ENCODE measurements at regions not wholly inside any gene's neighbourhood (a gene's known extent, or its start where the extent isn't known, plus 50 kb on each side); places are given as distances from the start of the nearest gene placed in this dataset.

DNA sequence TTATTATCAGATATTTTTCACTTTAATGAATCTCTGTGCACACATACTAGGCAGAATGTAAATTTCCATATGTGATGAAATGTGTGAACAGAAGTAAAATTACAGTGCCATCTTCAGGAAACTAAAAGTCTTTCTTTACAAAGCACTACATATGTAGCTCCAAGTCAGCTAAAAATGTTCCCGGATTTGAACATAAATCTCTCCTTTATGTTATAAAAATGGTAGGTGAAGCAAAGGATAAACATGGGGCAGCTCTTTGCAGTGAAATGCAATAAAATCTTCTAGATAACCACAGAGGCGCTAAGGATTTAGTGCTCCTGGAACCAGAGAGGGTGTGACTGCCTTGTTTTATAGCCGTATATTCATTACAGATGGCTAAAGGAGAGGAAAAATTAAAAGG is 104.9 kb upstream of the C7orf33 start:
- TF ChIP-seq CTCF (IDR thresholded peaks at IDR 0.05; ENCODE audit: insufficient read depth in 1 of 2, low read depth in 1 of 2, low read length in 1 of 2, severe bottlenecking in 1 of 2, unreplicated experiment in 1 of 2): no peak
- DNase-seq: no peak

GRCh38 chr7:148486937-148487336 is 103.6 kb upstream of the C7orf33 start:
- no peak for TF ChIP-seq CTCF (IDR thresholded peaks at IDR 0.05; ENCODE audit: insufficient read depth in 1 of 2, low read depth in 1 of 2, low read length in 1 of 2, severe bottlenecking in 1 of 2, unreplicated experiment in 1 of 2)
- BruUV-seq (replicated peaks): no TSS peak
- Histone ChIP-seq H3K9me3 (no peaks in the 10 kb centered on the region), H3K27me3 (replicated peaks; ENCODE audit: control insufficient read depth, insufficient read depth, low read length) (no peaks in the 10 kb centered on the region), H3K36me3 (ENCODE audit: control insufficient read depth, insufficient read depth, low read length) (no peaks in the 10 kb centered on the region), H3K4me1 (peaks cover 14% of the 10 kb centered on the region), H3K4me3 (ENCODE audit: low read depth, low read length) (no peak overlapping the region)
- no peak for DNase-seq
- Mint-ChIP-seq H3K4me1 (ENCODE audit: low read depth, unreplicated experiment) (peaks cover 11% of the 10 kb centered on the region), H3K27ac (ENCODE audit: unreplicated experiment) (no peak overlapping the region), H3K27me3 (ENCODE audit: insufficient read depth, unreplicated experiment) (no peaks in the 10 kb centered on the region), H3K36me3 (ENCODE audit: insufficient read depth, unreplicated experiment) (peaks cover 4% of the 10 kb centered on the region), H3K4me3 (ENCODE audit: unreplicated experiment) (no peak overlapping the region), H3K9me3 (ENCODE audit: unreplicated experiment) (no peaks in the 10 kb centered on the region)
- ChIA-PET CTCF (interaction anchor here (1.8 kb wide), 1 partner anchor 222 kb away, joined by 20 read pairs; no protein-coding TSS in a partner anchor), POLR2A (no interaction called here)
- intact Hi-C loops (cut with micrococcal nuclease; ENCODE audit: unreplicated experiment): no loop called here

More for the DNA sequence above, 104.9 kb upstream of the C7orf33 start:
- no peaks in the 10 kb centered on the region for H3K9me3 Mint-ChIP-seq (ENCODE audit: unreplicated experiment)
- no peak overlapping the region for H3K27ac Mint-ChIP-seq (ENCODE audit: unreplicated experiment)
- ChIA-PET POLR2A (no interaction called here), CTCF (interaction anchor here (0.6 to 1.8 kb wide), 6 partner anchors 57 to 1831 kb away, joined by 3 to 20 read pairs (median 4); no protein-coding TSS in a partner anchor)
- no peaks in the 10 kb centered on the region for H3K9me3 ChIP-seq
- BruUV-seq (replicated peaks): no TSS peak
- H3K4me3 Mint-ChIP-seq (ENCODE audit: unreplicated experiment): no peak overlapping the region
- H3K4me1 ChIP-seq: peaks cover 14% of the 10 kb centered on the region
- no peaks in the 10 kb centered on the region for H3K27me3 Mint-ChIP-seq (ENCODE audit: insufficient read depth, unreplicated experiment)
- intact Hi-C loops (cut with micrococcal nuclease; ENCODE audit: unreplicated experiment): loop anchor here (1.0 kb wide), 4 partner anchors 95 to 220 kb away; no protein-coding TSS in a partner anchor
- H3K36me3 ChIP-seq (ENCODE audit: control insufficient read depth, insufficient read depth, low read length): no peaks in the 10 kb centered on the region
- H3K4me1 Mint-ChIP-seq (ENCODE audit: low read depth, unreplicated experiment): peaks cover 22% of the 10 kb centered on the region
- H3K36me3 Mint-ChIP-seq (ENCODE audit: insufficient read depth, unreplicated experiment): no peaks in the 10 kb centered on the region
- no peaks in the 10 kb centered on the region for H3K27me3 ChIP-seq (replicated peaks; ENCODE audit: control insufficient read depth, insufficient read depth, low read length)
- H3K4me3 ChIP-seq (ENCODE audit: low read depth, low read length): no peak overlapping the region

DNA sequence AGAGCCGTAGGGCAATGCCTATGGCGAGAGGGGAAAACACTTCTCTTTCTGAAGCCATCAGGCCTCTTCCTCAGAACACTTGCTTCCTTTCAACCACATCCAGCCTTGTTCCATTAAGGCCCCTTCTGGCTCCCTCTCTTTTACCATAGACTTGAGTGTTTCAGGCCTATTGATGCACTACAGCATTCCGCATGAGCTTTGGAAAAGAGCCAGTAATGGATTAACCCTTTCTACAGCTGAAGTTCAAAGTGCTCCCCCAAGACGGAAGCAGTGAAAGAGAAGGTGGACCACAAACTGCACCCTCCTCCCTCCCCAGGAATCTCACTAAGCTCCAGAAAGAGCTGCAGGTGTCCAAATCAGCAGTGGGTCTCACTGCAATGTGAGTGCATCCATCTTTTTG is 102.7 kb upstream of the C7orf33 start:
- Histone ChIP-seq H3K4me3 (ENCODE audit: low read depth, low read length) (no peak overlapping the region), H3K4me1 (peaks cover 14% of the 10 kb centered on the region), H3K36me3 (ENCODE audit: control insufficient read depth, insufficient read depth, low read length) (no peaks in the 10 kb centered on the region), H3K9me3 (no peaks in the 10 kb centered on the region), H3K27me3 (replicated peaks; ENCODE audit: control insufficient read depth, insufficient read depth, low read length) (no peaks in the 10 kb centered on the region)
- Mint-ChIP-seq H3K27me3 (ENCODE audit: insufficient read depth, unreplicated experiment) (no peaks in the 10 kb centered on the region), H3K36me3 (ENCODE audit: insufficient read depth, unreplicated experiment) (peaks cover 4% of the 10 kb centered on the region), H3K4me3 (ENCODE audit: unreplicated experiment) (no peak overlapping the region), H3K4me1 (ENCODE audit: low read depth, unreplicated experiment) (peaks cover 11% of the 10 kb centered on the region), H3K9me3 (ENCODE audit: unreplicated experiment) (no peaks in the 10 kb centered on the region), H3K27ac (ENCODE audit: unreplicated experiment) (no peak overlapping the region)
- ChIA-PET POLR2A (no interaction called here), CTCF (no interaction called here)
- no peak for DNase-seq
- intact Hi-C loops (cut with micrococcal nuclease; ENCODE audit: unreplicated experiment): no loop called here
- no peak for TF ChIP-seq CTCF (IDR thresholded peaks at IDR 0.05; ENCODE audit: insufficient read depth in 1 of 2, low read depth in 1 of 2, low read length in 1 of 2, severe bottlenecking in 1 of 2, unreplicated experiment in 1 of 2)
- BruUV-seq (replicated peaks): no TSS peak

All from Caco-2 (cell line).